Activated T-helper 2 cell treated with anti-CD3 and anti-CD28 coated beads, Interferon-gamma antibody, Interleukin-2, Interleukin-4, amounts not matched to agents 10 μg/mL and 5 μg/mL and 100 μg/mL, durations not matched to agents 14 hours and 24 hours and 36 hours (primary cell): ENCODE measurements at regions not wholly inside any gene's neighbourhood (a gene's known extent, or its start where the extent isn't known, plus 50 kb on each side); places are given as distances from the start of the nearest gene placed in this dataset.
"Not testable (repeated sequence)": the region's sequence is repeated elsewhere in the genome, so short reads cannot be mapped to it uniquely, and the experiment has no call there.

Experiments used
- DNase-seq: peaks from one replicate; pipeline ENCODE4 v3.0.0; 2021; ENCODE audit warnings: low spot score
- H3K27ac Mint-ChIP-seq: one replicate; pipeline ENCODE4 v1.8.0; 2021; ENCODE audit warnings: mixed read lengths
- H3K27me3 Mint-ChIP-seq: one replicate; pipeline ENCODE4 v1.8.0; 2021; ENCODE audit warnings: low read depth, mixed read lengths
- H3K36me3 Mint-ChIP-seq: one replicate; pipeline ENCODE4 v1.8.0; 2021; ENCODE audit warnings: low read depth, mixed read lengths
- H3K4me1 Mint-ChIP-seq: one replicate; pipeline ENCODE4 v1.8.0; 2021; ENCODE audit warnings: low read depth, mixed read lengths
- H3K4me3 Mint-ChIP-seq: one replicate; pipeline ENCODE4 v1.8.0; 2021; ENCODE audit warnings: low read depth, mild to moderate bottlenecking, moderate library complexity, mixed read lengths
- H3K9me3 Mint-ChIP-seq: one replicate; pipeline ENCODE4 v1.8.0; 2021; ENCODE audit warnings: mixed read lengths
- intact Hi-C: fragments of 100-400 bp; cut with micrococcal nuclease; formaldehyde crosslinking; loops from one replicate; pipeline ENCODE4 v1.15.1; 2023

GRCh38 chr6:140346428-140346827 lies 972.0 kb upstream of the CITED2 start:
- intact Hi-C loops, result no loop called here
- Mint-ChIP-seq H3K27ac (no peak overlapping the region), H3K4me1 (no peaks in the 10 kb centered on the region), H3K36me3 (no peaks in the 10 kb centered on the region), H3K4me3 (no peak overlapping the region), H3K9me3 (no peaks in the 10 kb centered on the region), H3K27me3 (no peaks in the 10 kb centered on the region)
- DNase-seq, result no peak

DNA sequence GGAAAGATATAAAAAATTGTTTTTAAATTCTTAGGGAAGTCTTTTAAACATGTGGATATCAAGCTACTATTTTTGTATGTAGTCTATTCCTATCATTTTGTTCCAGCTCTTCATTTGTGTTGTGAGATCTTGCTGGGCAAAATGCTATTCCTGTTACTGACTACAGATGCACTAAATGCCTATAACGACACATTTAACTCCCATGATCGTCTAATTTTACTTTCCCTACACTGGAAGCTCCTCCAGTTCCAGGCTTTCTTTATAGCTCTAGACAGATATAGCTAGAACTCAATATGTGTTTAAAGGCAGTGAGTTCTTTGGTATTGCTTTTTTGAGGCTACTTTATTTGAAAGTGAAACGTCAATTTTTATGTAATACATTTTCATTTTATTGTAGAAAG lies 971.5 kb upstream of the CITED2 start:
- no peak for DNase-seq
- Mint-ChIP-seq H3K4me1 (no peaks in the 10 kb centered on the region), H3K27ac (no peak overlapping the region), H3K9me3 (no peaks in the 10 kb centered on the region), H3K36me3 (no peaks in the 10 kb centered on the region), H3K4me3 (no peak overlapping the region), H3K27me3 (no peaks in the 10 kb centered on the region)
- intact Hi-C loops, result no loop called here

GRCh38 chr6:140344142-140344913 lies 969.9 kb upstream of the CITED2 start:
- Mint-ChIP-seq H3K4me3 (no peak overlapping the region), H3K27ac (no peak overlapping the region), H3K9me3 (no peaks in the 10 kb centered on the region), H3K4me1 (no peaks in the 10 kb centered on the region), H3K27me3 (no peaks in the 10 kb centered on the region), H3K36me3 (no peaks in the 10 kb centered on the region)
- intact Hi-C loops, result no loop called here
- DNase-seq, result no peak

- H3K4me3 Mint-ChIP-seq, result no peak overlapping the region
- intact Hi-C loops, result no loop called here
- H3K9me3 Mint-ChIP-seq, result no peaks in the 10 kb centered on the region
- H3K27ac Mint-ChIP-seq, result no peak overlapping the region
- no peaks in the 10 kb centered on the region for H3K36me3 Mint-ChIP-seq
- H3K4me1 Mint-ChIP-seq, result no peaks in the 10 kb centered on the region
- DNase-seq, result no peak
- no peaks in the 10 kb centered on the region for H3K27me3 Mint-ChIP-seq
Measured at GRCh38 chr6:140343128-140343527, 968.7 kb upstream of the CITED2 start.

DNA sequence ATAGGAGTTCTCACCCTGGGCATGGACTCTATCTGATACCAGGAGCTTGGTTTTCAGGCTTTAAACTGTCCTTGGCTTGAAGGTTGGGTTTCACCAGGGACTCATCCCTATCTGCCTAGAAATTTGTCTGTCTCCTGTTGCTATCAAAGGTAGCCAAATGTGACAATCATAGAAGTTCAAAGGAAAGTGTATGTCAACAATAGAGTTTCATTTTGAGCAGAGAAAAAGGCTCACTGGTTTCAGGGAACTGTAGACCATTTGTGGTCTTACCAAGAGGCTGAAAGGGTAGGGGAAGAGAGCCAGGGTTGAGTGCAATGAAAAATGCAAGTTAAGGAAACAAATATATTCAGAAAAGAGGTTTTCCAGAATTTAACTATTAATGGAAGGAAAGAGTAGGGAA lies 966.8 kb upstream of the CITED2 start:
- Mint-ChIP-seq H3K27ac (no peak overlapping the region), H3K36me3 (no peaks in the 10 kb centered on the region), H3K27me3 (no peaks in the 10 kb centered on the region), H3K4me1 (no peaks in the 10 kb centered on the region), H3K4me3 (no peak overlapping the region), H3K9me3 (no peaks in the 10 kb centered on the region)
- no peak for DNase-seq
- intact Hi-C loops, result no loop called here

GRCh38 chr6:140340795-140341194 lies 966.3 kb upstream of the CITED2 start:
- H3K4me1 Mint-ChIP-seq, result no peaks in the 10 kb centered on the region

GRCh38 chr6:140339084-140339483 lies 964.6 kb upstream of the CITED2 start:
- H3K9me3 Mint-ChIP-seq, DNase-seq, H3K4me3 Mint-ChIP-seq, intact Hi-C loops, H3K27me3 Mint-ChIP-seq, H3K4me1 Mint-ChIP-seq, H3K27ac Mint-ChIP-seq, H3K36me3 Mint-ChIP-seq: not testable (repeated sequence)

More at GRCh38 chr6:140340795-140341194, 966.3 kb upstream of the CITED2 start:
- no peaks in the 10 kb centered on the region for H3K36me3 Mint-ChIP-seq
- intact Hi-C loops, result no loop called here
- no peak overlapping the region for H3K4me3 Mint-ChIP-seq
- no peaks in the 10 kb centered on the region for H3K9me3 Mint-ChIP-seq
- DNase-seq, result no peak
- no peak overlapping the region for H3K27ac Mint-ChIP-seq
- no peaks in the 10 kb centered on the region for H3K27me3 Mint-ChIP-seq

DNA sequence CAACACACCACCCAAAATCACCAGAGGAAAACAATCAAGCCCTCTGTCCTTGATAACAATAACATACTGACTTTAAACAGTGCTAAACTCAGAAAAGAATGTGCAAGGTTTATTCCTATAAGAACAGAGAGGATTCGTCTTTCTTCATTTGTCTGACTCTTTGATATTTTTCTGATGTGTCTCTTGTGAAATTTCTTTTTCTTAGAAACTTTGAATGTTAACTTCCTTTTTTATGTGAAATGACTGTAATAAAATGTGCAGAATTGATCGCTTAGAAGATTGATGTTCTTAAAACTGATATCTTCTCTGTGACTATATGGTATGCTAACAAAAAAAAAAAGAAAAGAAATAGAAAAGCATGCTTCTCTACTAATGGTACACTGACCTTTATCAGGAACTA lies 947.4 kb upstream of the CITED2 start:
- Mint-ChIP-seq H3K27me3 (no peaks in the 10 kb centered on the region), H3K27ac (no peak overlapping the region), H3K4me3 (no peak overlapping the region), H3K36me3 (no peaks in the 10 kb centered on the region), H3K4me1 (no peaks in the 10 kb centered on the region), H3K9me3 (peaks cover 15% of the 10 kb centered on the region)
- DNase-seq, result no peak
- intact Hi-C loops, result no loop called here

DNA sequence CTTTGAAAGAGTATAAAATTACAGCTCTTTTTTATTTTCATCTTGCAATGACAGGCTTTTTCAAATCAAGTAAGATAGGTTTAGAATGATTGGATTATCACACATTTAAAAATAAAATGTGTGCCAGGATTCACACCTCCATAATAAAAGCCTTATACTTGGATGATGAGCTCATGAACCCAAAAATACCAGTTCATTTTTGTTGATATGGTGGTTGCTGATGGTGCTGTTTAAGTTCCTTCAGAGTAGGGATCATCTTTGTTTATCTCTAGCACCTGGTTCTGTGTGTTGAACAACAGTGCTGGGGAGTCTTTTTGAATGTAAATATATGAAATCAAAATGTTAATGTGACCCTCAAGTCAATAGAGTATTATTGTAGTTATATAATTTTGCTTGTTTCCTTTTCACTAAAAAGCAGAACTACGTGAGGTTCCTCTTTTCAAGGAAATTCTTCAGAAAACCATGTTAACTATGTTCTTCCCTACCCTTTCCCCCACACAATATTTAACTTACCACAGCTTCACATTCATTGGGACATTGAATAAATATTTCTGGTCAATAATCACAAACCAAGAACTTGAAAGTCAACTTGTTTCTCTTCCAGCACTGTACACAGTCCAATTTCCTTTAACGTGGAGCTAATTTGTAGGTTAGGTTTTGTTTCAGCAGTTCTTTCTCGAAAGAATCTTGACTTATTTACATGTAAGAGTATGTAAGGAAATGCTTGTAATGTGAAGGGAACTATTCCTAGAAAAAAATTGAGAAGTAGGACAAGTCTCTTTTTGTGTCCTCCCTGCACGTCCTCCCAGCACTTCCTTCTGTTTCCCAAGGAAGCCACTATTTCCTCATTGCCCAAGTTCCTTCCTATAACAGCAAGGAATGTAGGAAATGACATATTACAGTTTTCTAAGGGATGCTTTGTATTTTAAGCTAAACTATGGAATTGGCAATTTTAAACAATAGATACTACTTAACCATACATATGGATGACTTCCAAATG lies 945.9 kb upstream of the CITED2 start:
- DNase-seq, result no peak
- no peak overlapping the region for H3K27ac Mint-ChIP-seq
- peaks cover 7% of the 10 kb centered on the region for H3K9me3 Mint-ChIP-seq
- no peak overlapping the region for H3K4me3 Mint-ChIP-seq
- intact Hi-C loops, result no loop called here
- no peaks in the 10 kb centered on the region for H3K4me1 Mint-ChIP-seq
- no peaks in the 10 kb centered on the region for H3K36me3 Mint-ChIP-seq
- no peaks in the 10 kb centered on the region for H3K27me3 Mint-ChIP-seq

- no peak overlapping the region for H3K4me3 Mint-ChIP-seq
- intact Hi-C loops, result no loop called here
- no peaks in the 10 kb centered on the region for H3K4me1 Mint-ChIP-seq
- no peak for DNase-seq
- H3K36me3 Mint-ChIP-seq, result no peaks in the 10 kb centered on the region
- H3K9me3 Mint-ChIP-seq, result no peaks in the 10 kb centered on the region
- no peaks in the 10 kb centered on the region for H3K27me3 Mint-ChIP-seq
- no peak overlapping the region for H3K27ac Mint-ChIP-seq
Measured at GRCh38 chr6:140319209-140319608, 944.8 kb upstream of the CITED2 start.

- no peak for DNase-seq
- intact Hi-C loops, result no loop called here
- Mint-ChIP-seq H3K27ac (no peak overlapping the region), H3K4me1 (no peaks in the 10 kb centered on the region), H3K27me3 (no peaks in the 10 kb centered on the region), H3K4me3 (no peak overlapping the region), H3K9me3 (no peaks in the 10 kb centered on the region), H3K36me3 (no peaks in the 10 kb centered on the region)
Measured at GRCh38 chr6:140318408-140318807, 944.0 kb upstream of the CITED2 start.

DNA sequence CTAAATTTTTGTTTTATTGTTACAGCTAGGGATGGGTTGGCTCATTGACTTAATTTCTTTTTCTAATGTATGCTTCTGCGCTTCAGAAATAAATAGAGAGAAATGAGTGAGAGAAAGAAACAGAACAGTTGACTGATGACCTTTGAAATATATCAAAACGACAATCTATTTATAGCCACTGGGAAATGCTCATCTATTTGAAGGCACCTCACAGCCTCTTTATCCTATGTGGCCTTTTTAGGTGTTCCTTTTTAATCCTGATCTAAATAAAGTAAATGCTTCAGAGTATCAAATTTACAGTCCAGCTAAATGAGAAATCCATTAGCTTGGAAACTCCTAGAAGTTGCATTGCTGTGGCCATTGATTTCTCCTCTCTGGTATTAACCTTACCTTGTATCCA lies 943.5 kb upstream of the CITED2 start:
- H3K9me3 Mint-ChIP-seq, result no peaks in the 10 kb centered on the region
- no peak for DNase-seq
- no peak overlapping the region for H3K27ac Mint-ChIP-seq
- H3K36me3 Mint-ChIP-seq, result no peaks in the 10 kb centered on the region
- no peaks in the 10 kb centered on the region for H3K27me3 Mint-ChIP-seq
- intact Hi-C loops, result no loop called here
- H3K4me3 Mint-ChIP-seq, result no peak overlapping the region
- H3K4me1 Mint-ChIP-seq, result no peaks in the 10 kb centered on the region

DNA sequence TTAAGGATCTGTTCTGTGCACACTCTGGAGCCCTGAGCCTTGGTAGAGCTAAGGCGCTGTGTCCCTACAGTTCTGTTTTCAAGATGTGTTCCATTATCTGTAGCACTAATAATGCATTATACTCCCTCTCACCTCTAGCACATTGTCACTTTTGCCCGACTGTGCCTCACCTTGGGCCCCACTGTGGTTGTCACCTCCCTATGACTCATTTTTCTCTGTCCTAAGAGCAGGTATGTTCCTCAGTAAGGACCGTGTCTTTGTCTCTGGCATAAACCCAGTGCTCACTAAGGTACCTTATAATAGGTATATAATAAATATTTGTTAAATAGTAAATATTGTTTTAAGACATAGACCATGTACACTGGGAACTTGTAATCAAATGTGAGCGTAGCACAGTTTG lies 942.5 kb upstream of the CITED2 start:
- no peaks in the 10 kb centered on the region for H3K9me3 Mint-ChIP-seq
- H3K4me1 Mint-ChIP-seq, result no peaks in the 10 kb centered on the region
- no peaks in the 10 kb centered on the region for H3K27me3 Mint-ChIP-seq
- DNase-seq, result no peak
- no peaks in the 10 kb centered on the region for H3K36me3 Mint-ChIP-seq
- no peak overlapping the region for H3K4me3 Mint-ChIP-seq
- no peak overlapping the region for H3K27ac Mint-ChIP-seq
- intact Hi-C loops, result no loop called here
